SK-N-SH (cell line): ENCODE measurements at regions not wholly inside any gene's neighbourhood (a gene's known extent, or its start where the extent isn't known, plus 50 kb on each side); places are given as distances from the start of the nearest gene placed in this dataset.
A peak's percentile ranks its signal among the peaks of the same experiment; 100 is the strongest.

Experiments
- CTCF ChIA-PET: fragments of 300-600, 350-600 bp; formaldehyde crosslinking; extraction: SDS; loops from one replicate; lab custom pipeline; 2021; lab: Yijun Ruan, JAX
- POLR2A ChIA-PET: fragments of 350-600 bp; sonication (Branson Sonifier 250); formaldehyde crosslinking; extraction: SDS; loops from one replicate; lab custom pipeline; 2020; ENCODE audit warnings: antibody characterized with exemption, inconsistent platforms; lab: Yijun Ruan, JAX
- DNase-seq: peaks from one replicate; pipeline ENCODE4 v3.0.0; 2012
- H2AFZ ChIP-seq: fragments of 200-600 bp; sonication (generic); 2 replicates; pipeline ENCODE4 v1.8.1; 2016; ENCODE audit warnings: antibody characterized with exemption, mild to moderate bottlenecking, low read depth
- H3F3A ChIP-seq: fragments of 200-600 bp; sonication (generic); replicated peaks from 2 replicates; pipeline ENCODE3; 2016; ENCODE audit warnings: antibody characterized with exemption, mild to moderate bottlenecking; ENCODE audit not compliant: insufficient read depth
- H3K27ac ChIP-seq, 2 experiments: fragments of 200-500 bp in 1 of 2; fragments of 200-600 bp in 1 of 2; sonication (Bioruptor generic) in 1 of 2; sonication (generic), shearing (Covaris generic) in 1 of 2; 2 replicates each; pipeline versions ENCODE4 v1.5.1 to v1.6.1; 2014 to 2016; ENCODE audit warnings: low read depth in 2 of 2, inconsistent platforms in 1 of 2, low read length in 1 of 2, mild to moderate bottlenecking in 1 of 2, mixed read lengths in 1 of 2
- H3K27me3 ChIP-seq: fragments of 200-600 bp; sonication (generic), shearing (Covaris generic); 2 replicates; pipeline ENCODE4 v1.6.1; 2016; ENCODE audit warnings: mixed run types; ENCODE audit not compliant: insufficient read depth
- H3K36me3 ChIP-seq, 2 experiments: fragments of 200-500 bp in 1 of 2; fragments of 200-600 bp in 1 of 2; sonication (Bioruptor generic) in 1 of 2; sonication (generic) in 1 of 2; replicated peaks in 1 of 2; 2 replicates each; pipeline versions ENCODE3 to v1.5.1; 2014 to 2016; ENCODE audit warnings: low read length in 1 of 2, mild to moderate bottlenecking in 1 of 2; ENCODE audit not compliant: insufficient read depth in 2 of 2, control insufficient read depth in 1 of 2
- H3K4me1 ChIP-seq, 2 experiments: fragments of 200-500 bp in 1 of 2; fragments of 200-600 bp in 1 of 2; sonication (Bioruptor generic) in 1 of 2; sonication (generic), shearing (Covaris generic) in 1 of 2; 2 replicates each; pipeline versions ENCODE4 v1.5.1 to v1.6.1; 2014 to 2016; ENCODE audit warnings: low read depth in 1 of 2, low read length in 1 of 2, mixed run types in 1 of 2; ENCODE audit not compliant: insufficient read depth in 2 of 2, control insufficient read depth in 1 of 2
- H3K4me2 ChIP-seq: fragments of 200-600 bp; sonication (generic), shearing (Covaris generic); 2 replicates; pipeline ENCODE4 v1.6.1; 2017; ENCODE audit warnings: mixed run types
- H3K4me3 ChIP-seq, 2 experiments: fragments of 200-500 bp in 1 of 2; fragments of 200-600 bp in 1 of 2; sonication (Bioruptor generic) in 1 of 2; sonication (generic), shearing (Covaris generic) in 1 of 2; 2 replicates each; pipeline versions ENCODE4 v1.5.1 to v1.8.1; 2014 to 2016; ENCODE audit warnings: low read depth in 2 of 2, inconsistent platforms in 1 of 2, low read length in 1 of 2, mild to moderate bottlenecking in 1 of 2, mixed read lengths in 1 of 2, moderate library complexity in 1 of 2
- H3K79me2 ChIP-seq: fragments of 200-600 bp; sonication (generic); 2 replicates; pipeline ENCODE4 v1.8.1; 2017; ENCODE audit warnings: mild to moderate bottlenecking; ENCODE audit not compliant: insufficient read depth
- H3K9ac ChIP-seq: fragments of 200-600 bp; sonication (generic); 2 replicates; pipeline ENCODE4 v1.6.1; 2017; ENCODE audit warnings: mixed run types
- H3K9me2 ChIP-seq: fragments of 200-600 bp; sonication (generic); 2 replicates; pipeline ENCODE4 v1.6.1; 2017; ENCODE audit warnings: mixed run types
- H3K9me3 ChIP-seq: fragments of 200-600 bp; sonication (generic); 2 replicates; pipeline ENCODE4 v1.6.1; 2017; ENCODE audit warnings: mixed run types, mild to moderate bottlenecking, moderate library complexity
- H4K20me1 ChIP-seq: fragments of 200-600 bp; sonication (generic); 2 replicates; pipeline ENCODE4 v1.6.1; 2017; ENCODE audit warnings: mild to moderate bottlenecking, mixed run types; ENCODE audit not compliant: insufficient read depth
- CTCF ChIP-seq: fragments of 200-600 bp; sonication (generic); IDR thresholded peaks from 2 replicates; pipeline ENCODE4 v1.6.1; 2017; ENCODE audit warnings: antibody characterized with exemption, mild to moderate bottlenecking, moderate library complexity
- EP300 ChIP-seq, 2 experiments: IDR thresholded peaks; 2 replicates each; pipeline versions ENCODE4 v1.4.0 to v1.6.1; 2012; ENCODE audit warnings: borderline replicate concordance in 1 of 2, low read depth in 1 of 2, low read length in 1 of 2
- EZH2phosphoT487 ChIP-seq: fragments of 200-600 bp; sonication (generic); IDR thresholded peaks from 2 replicates; pipeline ENCODE4 v1.6.1; 2017; ENCODE audit warnings: low read depth, mixed run types, mild to moderate bottlenecking, antibody characterized with exemption, moderate library complexity, borderline replicate concordance
- FOXJ3 ChIP-seq: sonication (generic); formaldehyde crosslinking; IDR thresholded peaks from 2 replicates; pipeline ENCODE4 v1.5.1; 2020; ENCODE audit warnings: mild to moderate bottlenecking, missing genetic modification reagents
- IRF3 ChIP-seq: fragments of 150-350 bp; IDR thresholded peaks from 2 replicates; pipeline ENCODE4 v1.6.1; 2016; ENCODE audit warnings: mild to moderate bottlenecking, low read depth, low read length
- MXI1 ChIP-seq: IDR thresholded peaks from 2 replicates; pipeline ENCODE4 v1.6.1; 2012; ENCODE audit warnings: mild to moderate bottlenecking, low read depth, low read length, improper control_type of control experiment
- PBX3 ChIP-seq: IDR thresholded peaks from 2 replicates; pipeline ENCODE4; 2012
- RAD21 ChIP-seq: IDR thresholded peaks from 2 replicates; pipeline ENCODE4 v1.6.1; 2012; ENCODE audit warnings: mild to moderate bottlenecking, low read length
- RCOR1 ChIP-seq: fragments of 150-350 bp; IDR thresholded peaks from 2 replicates; pipeline ENCODE4 v1.6.1; 2017; ENCODE audit warnings: antibody characterized with exemption, low read length
- REST ChIP-seq: IDR thresholded peaks from 2 replicates; pipeline ENCODE4 v1.6.1; 2012; ENCODE audit warnings: mild to moderate bottlenecking, low read depth, low read length, moderate library complexity
- RFX5 ChIP-seq: IDR thresholded peaks from 2 replicates; pipeline ENCODE4 v1.6.1; 2012; ENCODE audit warnings: mild to moderate bottlenecking, improper control_type of control experiment, low read length
- RXRA ChIP-seq: IDR thresholded peaks from 2 replicates; pipeline ENCODE4 v1.4.0; 2012; ENCODE audit warnings: low read depth, mild to moderate bottlenecking, borderline replicate concordance
- TAF1 ChIP-seq: IDR thresholded peaks from 2 replicates; pipeline ENCODE4 v1.6.1; 2012; ENCODE audit warnings: low read depth, mild to moderate bottlenecking, low read length, moderate library complexity, borderline replicate concordance
- TCF12 ChIP-seq: IDR thresholded peaks from 2 replicates; pipeline ENCODE4 v1.4.0; 2012
- WGBS: methylation state at CpG from one replicate; pipeline ENCODE4 v1.1.6; 2017; ENCODE audit warnings: low lambda C conversion rate; 5-methylcytosine and 5-hydroxymethylcytosine counted together

- TF ChIP-seq PBX3: no peak
- no peak for TF ChIP-seq CTCF
- TF ChIP-seq EZH2phosphoT487: no peak
Measured at GRCh38 chr10:31708474-31708873, 220.2 kb downstream of the ARHGAP12 start (continued).

GRCh38 chr10:31708046-31708445 is 220.6 kb downstream of the ARHGAP12 start:
- WGBS: 78% methylated on average over 3 of the region's 3 CpGs
- peak overlapping the region; percentile 46 for H3K4me2 ChIP-seq
- H3K36me3 ChIP-seq: no peaks in the 10 kb centered on the region
- no peaks in the 10 kb centered on the region; the same call in 1 of the 2 replicates for H3K9me3 ChIP-seq
- H3K9ac ChIP-seq: no peak overlapping the region
- H3K79me2 ChIP-seq: no peaks in the 10 kb centered on the region
- peaks cover 3 to 15% of the 10 kb centered on the region in 2 experiments; a peak in 2 of 4 replicates for H3K4me1 ChIP-seq
- no peak overlapping the region for H3K4me3 ChIP-seq
- ChIA-PET POLR2A (no interaction called here), CTCF (no interaction called here)
- DNase-seq: no peak
- TF ChIP-seq RCOR1 (no peak), PBX3 (no peak), MXI1 (no peak), TAF1 (no peak), RAD21 (no peak), RXRA (no peak), CTCF (no peak), RFX5 (no peak), FOXJ3 (CRISPR knock-in tag) (no peak), IRF3 (no peak), REST (no peak), EP300 (IDR thresholded peaks at IDR 0.05; ENCODE audit: borderline replicate concordance in 1 of 2, low read depth in 1 of 2, low read length in 1 of 2) (no peak), TCF12 (no peak)
- no peaks in the 10 kb centered on the region for H3K27me3 ChIP-seq
- H2AFZ ChIP-seq: peak overlapping the region; percentile 87; the same call in 1 of the 2 replicates
- no peaks in the 10 kb centered on the region for H3K9me2 ChIP-seq
- no peaks in the 10 kb centered on the region for H3F3A ChIP-seq
- no peaks in the 10 kb centered on the region for H4K20me1 ChIP-seq
- peak overlapping the region in 1 of 2 experiments; percentile 35; a peak in 1 of 4 replicates for H3K27ac ChIP-seq
